Erythroblast (primary cell): ENCODE measurements at regions not wholly inside any gene's neighbourhood (a gene's known extent, or its start where the extent isn't known, plus 50 kb on each side); places are given as distances from the start of the nearest gene placed in this dataset.

ENCODE experiments used
- GATA1 ChIP-seq: IDR thresholded peaks from 2 replicates; pipeline ENCODE4 v1.6.1; 2011; ENCODE audit warnings: low read depth, mild to moderate bottlenecking, control low read depth, low read length, moderate library complexity
- POLR2A ChIP-seq: IDR thresholded peaks from 2 replicates; pipeline ENCODE4 v1.6.1; 2011; ENCODE audit warnings: mild to moderate bottlenecking, low read length

GRCh38 chr9:14014744-14015143, 299.2 kb downstream of the NFIB start:
- no peak for TF ChIP-seq POLR2A
- TF ChIP-seq GATA1 = no peak
